Endothelial cell (in vitro differentiated cells): ENCODE measurements at regions not wholly inside any gene's neighbourhood (a gene's known extent, or its start where the extent isn't known, plus 50 kb on each side); places are given as distances from the start of the nearest gene placed in this dataset.

Source experiments
- DNase-seq: peaks from one replicate; pipeline ENCODE4 v3.0.0; 2021; ENCODE audit warnings: low spot score
- H3K27ac Mint-ChIP-seq: one replicate; pipeline ENCODE4 v1.8.0; 2021; ENCODE audit warnings: mixed read lengths, inconsistent platforms; ENCODE audit not compliant: unreplicated experiment
- H3K27me3 Mint-ChIP-seq: one replicate; pipeline ENCODE4 v1.8.0; 2021; ENCODE audit warnings: mild to moderate bottlenecking, moderate library complexity, mixed read lengths, inconsistent platforms; ENCODE audit not compliant: unreplicated experiment
- H3K36me3 Mint-ChIP-seq: one replicate; pipeline ENCODE4 v1.8.0; 2021; ENCODE audit warnings: mild to moderate bottlenecking, low read depth, mixed read lengths, inconsistent platforms; ENCODE audit not compliant: unreplicated experiment
- H3K4me1 Mint-ChIP-seq: one replicate; pipeline ENCODE4 v1.8.0; 2021; ENCODE audit warnings: mild to moderate bottlenecking, mixed read lengths, inconsistent platforms; ENCODE audit not compliant: unreplicated experiment
- H3K4me3 Mint-ChIP-seq: one replicate; pipeline ENCODE4 v1.8.0; 2021; ENCODE audit warnings: mild to moderate bottlenecking, mixed read lengths, inconsistent platforms; ENCODE audit not compliant: unreplicated experiment
- H3K9me3 Mint-ChIP-seq: one replicate; pipeline ENCODE4 v1.8.0; 2021; ENCODE audit warnings: mixed read lengths, inconsistent platforms; ENCODE audit not compliant: unreplicated experiment
- CTCF ChIP-seq: fragments of 200-600 bp; sonication (generic); IDR thresholded peaks from one replicate; pipeline ENCODE4 v1.5.0; 2021; ENCODE audit warnings: antibody characterized with exemption; ENCODE audit not compliant: unreplicated experiment

GRCh38 chr3:26193558-26193957 lies 403.7 kb downstream of the OXSM start:
- Mint-ChIP-seq H3K9me3 (no peaks in the 10 kb centered on the region), H3K4me3 (no peak overlapping the region)
- DNase-seq, result no peak

GRCh38 chr3:26196781-26197180 lies 406.9 kb downstream of the OXSM start:
- no peak for DNase-seq
- Mint-ChIP-seq H3K4me3 (no peak overlapping the region), H3K36me3 (no peaks in the 10 kb centered on the region), H3K9me3 (no peaks in the 10 kb centered on the region), H3K27me3 (no peaks in the 10 kb centered on the region), H3K27ac (no peak overlapping the region), H3K4me1 (peaks cover 2% of the 10 kb centered on the region)
- no peak for TF ChIP-seq CTCF

More at GRCh38 chr3:26193558-26193957, 403.7 kb downstream of the OXSM start:
- no peaks in the 10 kb centered on the region for H3K4me1 Mint-ChIP-seq
- no peaks in the 10 kb centered on the region for H3K27me3 Mint-ChIP-seq
- TF ChIP-seq CTCF, result no peak
- H3K36me3 Mint-ChIP-seq, result no peaks in the 10 kb centered on the region
- no peak overlapping the region for H3K27ac Mint-ChIP-seq

GRCh38 chr3:26198609-26199008 lies 408.7 kb downstream of the OXSM start:
- Mint-ChIP-seq H3K27ac (no peak overlapping the region), H3K27me3 (no peaks in the 10 kb centered on the region), H3K4me1 (peaks cover 2% of the 10 kb centered on the region), H3K36me3 (no peaks in the 10 kb centered on the region), H3K4me3 (no peak overlapping the region), H3K9me3 (no peaks in the 10 kb centered on the region)
- no peak for TF ChIP-seq CTCF
- DNase-seq, result no peak

GRCh38 chr3:26202169-26202568 lies 412.3 kb downstream of the OXSM start:
- Mint-ChIP-seq H3K27me3 (no peaks in the 10 kb centered on the region), H3K9me3 (no peaks in the 10 kb centered on the region), H3K27ac (no peak overlapping the region), H3K36me3 (no peaks in the 10 kb centered on the region), H3K4me3 (no peak overlapping the region), H3K4me1 (peaks cover 2% of the 10 kb centered on the region)
- no peak for TF ChIP-seq CTCF
- DNase-seq, result no peak

GRCh38 chr3:26205475-26205874 lies 415.6 kb downstream of the OXSM start:
- no peak for DNase-seq
- H3K36me3 Mint-ChIP-seq, result no peaks in the 10 kb centered on the region
- no peaks in the 10 kb centered on the region for H3K4me1 Mint-ChIP-seq
- TF ChIP-seq CTCF, result no peak
- no peaks in the 10 kb centered on the region for H3K27me3 Mint-ChIP-seq
- no peaks in the 10 kb centered on the region for H3K9me3 Mint-ChIP-seq
- H3K27ac Mint-ChIP-seq, result no peak overlapping the region
- no peak overlapping the region for H3K4me3 Mint-ChIP-seq
